H9 (cell line): ENCODE measurements at regions not wholly inside any gene's neighbourhood (a gene's known extent, or its start where the extent isn't known, plus 50 kb on each side); places are given as distances from the start of the nearest gene placed in this dataset.

Experiments
- DNase-seq: peaks from one replicate; pipeline ENCODE4 v3.0.0-alpha.2; 2017
- H2AFZ ChIP-seq: one replicate; pipeline ENCODE4 v1.6.1; 2013; ENCODE audit warnings: mild to moderate bottlenecking, low read length, control low read depth, moderate library complexity
- H2AK5ac ChIP-seq: 2 replicates; pipeline ENCODE4 v1.6.1; 2013; ENCODE audit warnings: low read length, control low read depth, mixed read lengths; ENCODE audit not compliant: insufficient read length
- H2BK120ac ChIP-seq: one replicate; pipeline ENCODE4 v1.6.1; 2013; ENCODE audit warnings: low read depth, mild to moderate bottlenecking, low read length, control low read depth, inconsistent platforms; ENCODE audit not compliant: poor library complexity, severe bottlenecking
- H2BK12ac ChIP-seq: 2 replicates; pipeline ENCODE4 v1.6.1; 2013; ENCODE audit warnings: low read length, control low read depth, mixed read lengths, low read depth; ENCODE audit not compliant: insufficient read length
- H2BK15ac ChIP-seq: 2 replicates; pipeline ENCODE4 v1.6.1; 2013; ENCODE audit warnings: low read depth, low read length, control low read depth
- H2BK20ac ChIP-seq: one replicate; pipeline ENCODE4 v1.6.1; 2013; ENCODE audit warnings: low read depth, mild to moderate bottlenecking, low read length, control low read depth, inconsistent platforms; ENCODE audit not compliant: poor library complexity, severe bottlenecking
- H2BK5ac ChIP-seq: 2 replicates; pipeline ENCODE4 v1.6.1; 2013; ENCODE audit warnings: low read length, control low read depth, mixed read lengths; ENCODE audit not compliant: insufficient read length
- H3K14ac ChIP-seq: 2 replicates; pipeline ENCODE4 v1.6.1; 2013; ENCODE audit warnings: low read length, control low read depth; ENCODE audit not compliant: insufficient read depth
- H3K18ac ChIP-seq: 2 replicates; pipeline ENCODE4 v1.6.1; 2013; ENCODE audit warnings: low read depth, mild to moderate bottlenecking, mixed read lengths, low read length, control low read depth; ENCODE audit not compliant: insufficient read length
- H3K23ac ChIP-seq: 2 replicates; pipeline ENCODE4 v1.6.1; 2013; ENCODE audit warnings: low read length, control low read depth, mixed read lengths, low read depth; ENCODE audit not compliant: insufficient read length
- H3K23me2 ChIP-seq: 2 replicates; pipeline ENCODE4 v1.6.1; 2013; ENCODE audit warnings: low read depth, mild to moderate bottlenecking, mixed read lengths, low read length, control low read depth; ENCODE audit not compliant: insufficient read length, poor library complexity, severe bottlenecking
- H3K27ac ChIP-seq: 2 replicates; pipeline ENCODE4 v1.5.1; 2013; ENCODE audit warnings: low read length, control low read depth, mixed read lengths, low read depth; ENCODE audit not compliant: insufficient read length
- H3K27me3 ChIP-seq: 2 replicates; pipeline ENCODE4 v1.6.1; 2013; ENCODE audit warnings: low read length, control low read depth, inconsistent platforms; ENCODE audit not compliant: insufficient read depth
- H3K4ac ChIP-seq: 2 replicates; pipeline ENCODE4 v1.6.1; 2013; ENCODE audit warnings: low read depth, mild to moderate bottlenecking, control low read depth, inconsistent platforms, low read length, moderate library complexity
- H3K4me1 ChIP-seq: 2 replicates; pipeline ENCODE4 v1.6.1; 2013; ENCODE audit warnings: low read length, control low read depth, inconsistent platforms; ENCODE audit not compliant: insufficient read depth
- H3K4me2 ChIP-seq: 2 replicates; pipeline ENCODE4 v1.6.1; 2013; ENCODE audit warnings: low read length, control low read depth, mixed read lengths; ENCODE audit not compliant: insufficient read length, insufficient read depth
- H3K56ac ChIP-seq: 2 replicates; pipeline ENCODE4 v1.6.1; 2013; ENCODE audit warnings: low read depth, mild to moderate bottlenecking, mixed read lengths, low read length, control low read depth; ENCODE audit not compliant: insufficient read length
- H3K79me1 ChIP-seq: 2 replicates; pipeline ENCODE4 v1.6.1; 2013; ENCODE audit warnings: low read depth, mild to moderate bottlenecking, moderate library complexity, low read length, control low read depth, inconsistent platforms; ENCODE audit not compliant: insufficient read depth, poor library complexity, severe bottlenecking
- H3K79me2 ChIP-seq: 2 replicates; pipeline ENCODE4 v1.6.1; 2013; ENCODE audit warnings: low read length, control low read depth, inconsistent platforms; ENCODE audit not compliant: insufficient read depth
- H3K9ac ChIP-seq: 2 replicates; pipeline ENCODE4 v1.6.1; 2013; ENCODE audit warnings: low read length, control low read depth, mixed read lengths; ENCODE audit not compliant: insufficient read length; ENCODE audit errors: extremely low read depth
- H3K9me3 ChIP-seq: one replicate; pipeline ENCODE4 v1.6.1; 2013; ENCODE audit warnings: low read depth, low read length, inconsistent platforms; ENCODE audit not compliant: control insufficient read depth
- H3T11ph ChIP-seq: one replicate; pipeline ENCODE4 v1.6.1; 2013; ENCODE audit warnings: mild to moderate bottlenecking, low read length, control low read depth, inconsistent platforms
- H4K20me1 ChIP-seq: one replicate; pipeline ENCODE4 v1.6.1; 2013; ENCODE audit not compliant: control insufficient read depth, insufficient read length, insufficient read depth
- H4K5ac ChIP-seq: 2 replicates; pipeline ENCODE4 v1.6.1; 2013; ENCODE audit warnings: low read depth, mild to moderate bottlenecking, mixed read lengths, low read length, control low read depth; ENCODE audit not compliant: insufficient read length
- H4K8ac ChIP-seq: replicated peaks from 2 replicates; pipeline ENCODE4 v1.6.1; 2013; ENCODE audit warnings: low read length, control low read depth, mixed read lengths, low read depth; ENCODE audit not compliant: insufficient read length
- H4K91ac ChIP-seq: 2 replicates; pipeline ENCODE4 v1.6.1; 2013; ENCODE audit warnings: low read depth, mild to moderate bottlenecking, moderate library complexity, mixed read lengths, low read length, control low read depth; ENCODE audit not compliant: insufficient read length
- H3K27ac Mint-ChIP-seq, 3 experiments: 2 replicates in 2 of 3; 3 replicates in 1 of 3; pipeline ENCODE4 v1.8.0; 2020 to 2021; ENCODE audit warnings: mixed read lengths in 3 of 3, mild to moderate bottlenecking in 1 of 3, moderate library complexity in 1 of 3
- H3K27me3 Mint-ChIP-seq: 2 replicates; pipeline ENCODE4 v1.8.0; 2021; ENCODE audit warnings: low read depth, mild to moderate bottlenecking, moderate library complexity, mixed read lengths
- H3K36me3 Mint-ChIP-seq, 3 experiments: 2 replicates in 2 of 3; 3 replicates in 1 of 3; pipeline ENCODE4 v1.8.0; 2020 to 2021; ENCODE audit warnings: low read depth in 3 of 3, mixed read lengths in 3 of 3; ENCODE audit not compliant: insufficient read depth in 1 of 3
- H3K4me1 Mint-ChIP-seq, 2 experiments: 2 replicates each; pipeline ENCODE4 v1.8.0; 2020; ENCODE audit warnings: mixed read lengths in 2 of 2
- H3K4me3 Mint-ChIP-seq, 2 experiments: 2 replicates in 1 of 2; 3 replicates in 1 of 2; pipeline ENCODE4 v1.8.0; 2020 to 2021; ENCODE audit warnings: mild to moderate bottlenecking in 2 of 2, mixed read lengths in 2 of 2, moderate library complexity in 1 of 2
- H3K9me3 Mint-ChIP-seq, 2 experiments: 2 replicates in 1 of 2; 3 replicates in 1 of 2; pipeline ENCODE4 v1.8.0; 2020; ENCODE audit warnings: mild to moderate bottlenecking in 2 of 2, mixed read lengths in 2 of 2, moderate library complexity in 1 of 2
- WGBS: extraction: QIAGEN DNeasy Blood & Tissue Kit; methylation state at CpG from one replicate; pipeline ENCODE4 v1.1.7; 2013; ENCODE audit warnings: missing lambda C conversion rate, low lambda C conversion rate, mixed read lengths; ENCODE audit not compliant: insufficient read length; ENCODE audit errors: extremely low coverage; 5-methylcytosine and 5-hydroxymethylcytosine counted together
- TF ChIP-seq, protein P1 (sequence below): fragments of 200-600 bp; sonication (generic); conservative IDR thresholded peaks from 3 replicates; pipeline ENCODE4 v1.8.0; 2021; ENCODE audit warnings: antibody characterized with exemption, mild to moderate bottlenecking

DNA sequence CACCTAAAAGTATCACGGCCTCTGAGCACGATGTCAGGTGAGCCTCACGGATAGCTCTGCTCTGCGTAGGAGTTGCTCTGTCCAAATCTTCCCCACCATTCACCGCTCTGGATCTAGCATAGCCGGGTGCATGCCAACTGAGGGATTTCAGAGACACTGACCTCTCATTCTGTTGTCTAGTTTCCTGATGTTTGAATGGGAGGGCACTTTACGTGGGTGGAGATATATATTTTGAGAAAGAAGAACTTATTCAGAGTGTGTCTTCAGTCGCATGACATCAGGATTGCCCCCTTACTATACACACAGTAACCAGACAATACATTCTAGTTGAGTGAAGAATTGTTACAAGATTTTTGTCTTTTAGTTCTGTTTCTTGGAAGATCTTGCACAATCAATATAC lies 96.5 kb upstream of the CITED2 start:
- no peak overlapping the region for H3K23ac ChIP-seq
- no peaks in the 10 kb centered on the region for H4K20me1 ChIP-seq
- no peak overlapping the region for H2BK15ac ChIP-seq

More for the DNA sequence above, 96.5 kb upstream of the CITED2 start:
- no peaks in the 10 kb centered on the region for H3K9me3 Mint-ChIP-seq
- H3K14ac ChIP-seq = no peak overlapping the region
- H4K8ac ChIP-seq = no peak overlapping the region
- H3K4ac ChIP-seq = no peak overlapping the region
- no peak overlapping the region for H2BK20ac ChIP-seq
- WGBS = no CpG with 5 or more reads among the region's 8 CpGs
- H2AFZ ChIP-seq = no peak overlapping the region
- H3K27ac ChIP-seq = no peak overlapping the region
- no peak overlapping the region for H4K91ac ChIP-seq
- H3K79me2 ChIP-seq = no peaks in the 10 kb centered on the region
- no peak for DNase-seq
- no peak overlapping the region for H3K9ac ChIP-seq
- no peaks in the 10 kb centered on the region for H3K23me2 ChIP-seq
- H2AK5ac ChIP-seq = no peak overlapping the region
- no peak overlapping the region for H3T11ph ChIP-seq
- H3K27me3 Mint-ChIP-seq = no peaks in the 10 kb centered on the region
- no peak overlapping the region for H4K5ac ChIP-seq
- H3K27me3 ChIP-seq = no peaks in the 10 kb centered on the region
- H2BK12ac ChIP-seq = no peak overlapping the region
- no peak overlapping the region for H3K27ac Mint-ChIP-seq
- no peaks in the 10 kb centered on the region for H3K9me3 ChIP-seq
- peaks cover 44 to 45% of the 10 kb centered on the region in 2 experiments for H3K4me1 Mint-ChIP-seq
- TF ChIP-seq, protein P1, sequence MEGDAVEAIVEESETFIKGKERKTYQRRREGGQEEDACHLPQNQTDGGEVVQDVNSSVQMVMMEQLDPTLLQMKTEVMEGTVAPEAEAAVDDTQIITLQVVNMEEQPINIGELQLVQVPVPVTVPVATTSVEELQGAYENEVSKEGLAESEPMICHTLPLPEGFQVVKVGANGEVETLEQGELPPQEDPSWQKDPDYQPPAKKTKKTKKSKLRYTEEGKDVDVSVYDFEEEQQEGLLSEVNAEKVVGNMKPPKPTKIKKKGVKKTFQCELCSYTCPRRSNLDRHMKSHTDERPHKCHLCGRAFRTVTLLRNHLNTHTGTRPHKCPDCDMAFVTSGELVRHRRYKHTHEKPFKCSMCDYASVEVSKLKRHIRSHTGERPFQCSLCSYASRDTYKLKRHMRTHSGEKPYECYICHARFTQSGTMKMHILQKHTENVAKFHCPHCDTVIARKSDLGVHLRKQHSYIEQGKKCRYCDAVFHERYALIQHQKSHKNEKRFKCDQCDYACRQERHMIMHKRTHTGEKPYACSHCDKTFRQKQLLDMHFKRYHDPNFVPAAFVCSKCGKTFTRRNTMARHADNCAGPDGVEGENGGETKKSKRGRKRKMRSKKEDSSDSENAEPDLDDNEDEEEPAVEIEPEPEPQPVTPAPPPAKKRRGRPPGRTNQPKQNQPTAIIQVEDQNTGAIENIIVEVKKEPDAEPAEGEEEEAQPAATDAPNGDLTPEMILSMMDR = no peak
- peaks cover 5% of the 10 kb centered on the region; the same call in 1 of the 2 replicates for H3K4me1 ChIP-seq
- no peak overlapping the region for H2BK120ac ChIP-seq
- H3K56ac ChIP-seq = no peak overlapping the region
- no peaks in the 10 kb centered on the region; a peak in 1 of 7 replicates for H3K36me3 Mint-ChIP-seq
- H3K18ac ChIP-seq = no peak overlapping the region
- no peak overlapping the region for H3K4me2 ChIP-seq
- no peak overlapping the region for H3K4me3 Mint-ChIP-seq
- H3K79me1 ChIP-seq = no peaks in the 10 kb centered on the region
- H2BK5ac ChIP-seq = no peak overlapping the region
